ENCODE measurements at regions not wholly inside any gene's neighbourhood (a gene's known extent, or its start where the extent isn't known, plus 50 kb on each side); places are given as distances from the start of the nearest gene placed in this dataset.
"Not testable (repeated sequence)": the region's sequence is repeated elsewhere in the genome, so short reads cannot be mapped to it uniquely, and the experiment has no call there.

- DNase-seq (ENCODE audit: low read depth) = no peak
These were observed 137.7 kb upstream of the RBMS3 start for GRCh38 chr3:29143151-29143550.

GRCh38 chr3:29144361-29144760, 136.5 kb upstream of the RBMS3 start:
- DNase-seq (ENCODE audit: low read depth) = no peak

GRCh38 chr3:29144807-29145206, 136.1 kb upstream of the RBMS3 start:
- DNase-seq (ENCODE audit: low read depth) = no peak

- no peak for DNase-seq (ENCODE audit: low read depth)
These were observed 135.5 kb upstream of the RBMS3 start for GRCh38 chr3:29145360-29145759.

GRCh38 chr3:29152379-29152778, 128.5 kb upstream of the RBMS3 start:
- DNase-seq (ENCODE audit: low read depth) = no peak

GRCh38 chr3:29153811-29154210, 127.1 kb upstream of the RBMS3 start:
- DNase-seq (ENCODE audit: low read depth) = no peak

GRCh38 chr3:29156086-29156715, 124.7 kb upstream of the RBMS3 start:
- DNase-seq (ENCODE audit: low read depth) = no peak

GRCh38 chr3:29164825-29165224, 116.0 kb upstream of the RBMS3 start:
- no peak for DNase-seq (ENCODE audit: low read depth)

- DNase-seq (ENCODE audit: low read depth) = no peak
These were observed 113.7 kb upstream of the RBMS3 start for GRCh38 chr3:29167180-29167579.

GRCh38 chr3:29168081-29168480, 112.8 kb upstream of the RBMS3 start:
- DNase-seq (ENCODE audit: low read depth) = no peak

- DNase-seq (ENCODE audit: low read depth) = no peak
These were observed 112.2 kb upstream of the RBMS3 start for GRCh38 chr3:29168696-29169095.

GRCh38 chr3:29169451-29169850, 111.4 kb upstream of the RBMS3 start:
- no peak for DNase-seq (ENCODE audit: low read depth)

- no peak for DNase-seq (ENCODE audit: low read depth)
These were observed 109.6 kb upstream of the RBMS3 start for GRCh38 chr3:29171043-29171990.

- no peak for DNase-seq (ENCODE audit: low read depth)
These were observed 104.4 kb upstream of the RBMS3 start for GRCh38 chr3:29176501-29176900.

- DNase-seq (ENCODE audit: low read depth) = no peak
These were observed 101.8 kb upstream of the RBMS3 start for GRCh38 chr3:29178809-29179793.

- no peak for DNase-seq (ENCODE audit: low read depth)
These were observed 99.6 kb upstream of the RBMS3 start for GRCh38 chr3:29181149-29181780.

GRCh38 chr3:29181872-29182271, 99.0 kb upstream of the RBMS3 start:
- no peak for DNase-seq (ENCODE audit: low read depth)

GRCh38 chr3:29182828-29183227, 98.0 kb upstream of the RBMS3 start:
- not testable (repeated sequence) for DNase-seq (ENCODE audit: low read depth)

- DNase-seq (ENCODE audit: low read depth) = peak; percentile 47
These were observed 97.4 kb upstream of the RBMS3 start for GRCh38 chr3:29183346-29184087.

GRCh38 chr3:29185706-29186105, 95.2 kb upstream of the RBMS3 start:
- DNase-seq (ENCODE audit: low read depth) = no peak

GRCh38 chr3:29186131-29186599, 94.7 kb upstream of the RBMS3 start:
- peak; percentile 96 for DNase-seq (ENCODE audit: low read depth)
